ENCODE measurements at regions not wholly inside any gene's neighbourhood (a gene's known extent, or its start where the extent isn't known, plus 50 kb on each side); places are given as distances from the start of the nearest gene placed in this dataset.

DNA sequence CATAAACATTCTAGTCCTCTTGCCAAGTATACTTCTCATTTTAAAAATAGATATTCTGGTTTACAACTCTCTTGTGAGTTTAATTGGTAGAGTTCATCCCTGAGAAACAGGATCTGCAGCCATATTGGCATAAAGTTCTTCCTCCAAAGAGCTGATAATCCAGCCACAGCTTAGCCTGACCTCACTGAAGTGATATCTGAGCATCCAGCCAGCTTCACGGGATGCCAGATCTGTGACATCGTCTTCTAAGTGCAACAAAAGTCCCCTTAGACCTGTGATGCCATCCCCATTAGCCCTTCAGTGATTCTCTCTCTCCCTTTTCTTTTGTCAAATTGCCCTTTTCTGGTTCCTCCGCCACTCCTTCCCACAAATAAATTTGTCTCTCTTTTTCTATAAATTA, 180.6 kb upstream of the STXBP5 start:
- Histone ChIP-seq H3K27me3 (ENCODE audit: low read depth, low read length) (no peaks in the 10 kb centered on the region), H3K9me3 (ENCODE audit: control insufficient read depth in 1 of 2, low read length in 2 of 2) (no peaks in the 10 kb centered on the region), H3K4me1 (ENCODE audit: control insufficient read depth in 1 of 2, insufficient read depth in 2 of 2, low read length in 2 of 2) (no peaks in the 10 kb centered on the region), H3K27ac (ENCODE audit: low read length) (no peak overlapping the region), H3K4me3 (ENCODE audit: low read depth in 1 of 2, low read length in 2 of 2) (no peak overlapping the region), H3K36me3 (ENCODE audit: control insufficient read depth in 1 of 2, insufficient read depth in 2 of 2, low read length in 2 of 2) (no peaks in the 10 kb centered on the region)

DNA sequence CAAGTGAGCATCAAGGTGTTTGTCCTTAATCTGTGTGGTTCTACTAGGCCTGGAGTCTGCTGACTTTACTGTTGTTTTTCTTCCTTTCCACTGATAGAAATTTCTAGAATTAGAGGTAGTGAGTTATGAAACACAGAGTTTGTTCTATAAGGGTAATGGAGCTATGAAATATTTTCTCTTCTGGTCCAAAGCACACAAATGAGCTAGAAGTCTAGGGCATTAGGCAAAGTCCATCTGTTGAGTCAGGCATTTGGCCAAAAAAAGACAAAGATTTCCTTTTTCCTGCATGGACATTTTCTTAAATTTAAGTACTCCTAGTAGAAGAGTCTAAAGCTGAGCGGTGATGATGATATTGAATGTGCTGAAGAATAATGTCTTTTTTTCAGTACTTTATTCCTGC, 174.3 kb upstream of the STXBP5 start:
- Histone ChIP-seq H3K27ac (ENCODE audit: low read length) (no peak overlapping the region), H3K27me3 (ENCODE audit: low read depth, low read length) (no peaks in the 10 kb centered on the region), H3K9me3 (ENCODE audit: control insufficient read depth in 1 of 2, low read length in 2 of 2) (no peaks in the 10 kb centered on the region), H3K4me1 (ENCODE audit: control insufficient read depth in 1 of 2, insufficient read depth in 2 of 2, low read length in 2 of 2) (no peaks in the 10 kb centered on the region), H3K36me3 (ENCODE audit: control insufficient read depth in 1 of 2, insufficient read depth in 2 of 2, low read length in 2 of 2) (no peaks in the 10 kb centered on the region), H3K4me3 (ENCODE audit: low read depth in 1 of 2, low read length in 2 of 2) (no peak overlapping the region)

DNA sequence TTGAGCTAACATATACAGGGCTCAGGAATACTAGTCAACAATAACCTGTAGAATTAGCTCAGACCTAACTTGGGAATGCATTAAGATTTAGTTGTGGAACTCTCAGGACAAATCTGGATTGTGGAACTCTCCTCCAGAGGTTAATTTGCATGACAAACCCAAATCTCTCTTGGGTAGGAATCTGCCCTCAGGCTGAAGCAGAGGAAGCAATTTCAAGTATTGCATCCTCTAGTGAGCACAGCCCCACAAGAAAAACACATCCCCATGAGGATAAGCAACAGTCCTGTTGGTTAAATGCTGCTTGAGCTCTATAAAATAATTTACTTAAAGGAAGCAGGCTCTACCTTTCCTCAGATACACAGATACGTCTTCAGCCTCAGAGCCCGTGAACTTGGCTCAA, 170.9 kb upstream of the STXBP5 start:
- Histone ChIP-seq H3K36me3 (ENCODE audit: control insufficient read depth in 1 of 2, insufficient read depth in 2 of 2, low read length in 2 of 2) (no peaks in the 10 kb centered on the region), H3K4me3 (ENCODE audit: low read depth in 1 of 2, low read length in 2 of 2) (no peak overlapping the region), H3K4me1 (ENCODE audit: control insufficient read depth in 1 of 2, insufficient read depth in 2 of 2, low read length in 2 of 2) (no peaks in the 10 kb centered on the region), H3K27ac (ENCODE audit: low read length) (no peak overlapping the region), H3K9me3 (ENCODE audit: control insufficient read depth in 1 of 2, low read length in 2 of 2) (no peaks in the 10 kb centered on the region), H3K27me3 (ENCODE audit: low read depth, low read length) (no peaks in the 10 kb centered on the region)

DNA sequence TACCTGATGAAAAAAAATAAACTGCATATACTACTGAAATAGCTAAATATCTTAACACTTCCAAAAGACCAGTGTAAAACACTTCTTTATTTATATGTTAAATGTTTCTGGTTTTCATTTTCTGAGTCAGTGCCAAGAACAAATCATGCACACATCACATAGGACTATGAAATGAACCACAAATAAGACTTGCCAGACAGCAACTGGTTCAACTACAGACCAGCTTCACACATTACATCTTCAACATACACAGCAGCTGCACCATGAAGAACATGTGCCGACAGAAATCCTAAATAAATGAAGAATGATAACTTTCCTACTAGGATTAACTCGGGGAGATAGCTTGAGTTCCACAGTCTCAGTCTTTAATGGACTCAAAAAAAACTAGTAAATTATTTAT, 168.3 kb upstream of the STXBP5 start:
- H3K27me3 ChIP-seq (ENCODE audit: low read depth, low read length), result no peaks in the 10 kb centered on the region
- H3K36me3 ChIP-seq (ENCODE audit: control insufficient read depth in 1 of 2, insufficient read depth in 2 of 2, low read length in 2 of 2), result no peaks in the 10 kb centered on the region
- no peak overlapping the region for H3K4me3 ChIP-seq (ENCODE audit: low read depth in 1 of 2, low read length in 2 of 2)
- no peaks in the 10 kb centered on the region for H3K9me3 ChIP-seq (ENCODE audit: control insufficient read depth in 1 of 2, low read length in 2 of 2)
- H3K4me1 ChIP-seq (ENCODE audit: control insufficient read depth in 1 of 2, insufficient read depth in 2 of 2, low read length in 2 of 2), result no peaks in the 10 kb centered on the region
- no peak overlapping the region for H3K27ac ChIP-seq (ENCODE audit: low read length)

DNA sequence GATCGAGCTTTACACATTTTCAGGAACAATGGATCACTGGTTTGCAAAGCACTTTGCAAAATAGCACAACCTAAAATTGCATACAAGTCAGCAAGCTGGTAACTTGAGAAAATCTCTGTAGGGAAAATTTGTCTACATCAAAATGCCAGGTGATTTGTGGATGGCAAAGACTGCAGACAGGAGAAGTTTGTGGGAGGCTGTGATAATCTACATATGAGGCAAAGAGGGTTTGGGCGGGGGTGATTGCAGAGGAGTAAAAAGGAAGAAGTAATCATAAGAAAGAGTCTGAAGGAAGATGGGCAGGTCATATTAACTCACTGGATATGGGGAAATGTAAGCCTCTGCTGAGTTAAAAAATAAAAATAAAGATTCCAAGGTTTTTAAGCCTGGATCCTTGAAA, 166.3 kb upstream of the STXBP5 start:
- Histone ChIP-seq H3K4me1 (ENCODE audit: control insufficient read depth in 1 of 2, insufficient read depth in 2 of 2, low read length in 2 of 2) (no peaks in the 10 kb centered on the region), H3K27me3 (ENCODE audit: low read depth, low read length) (no peaks in the 10 kb centered on the region), H3K36me3 (ENCODE audit: control insufficient read depth in 1 of 2, insufficient read depth in 2 of 2, low read length in 2 of 2) (no peaks in the 10 kb centered on the region), H3K9me3 (ENCODE audit: control insufficient read depth in 1 of 2, low read length in 2 of 2) (no peaks in the 10 kb centered on the region), H3K4me3 (ENCODE audit: low read depth in 1 of 2, low read length in 2 of 2) (no peak overlapping the region), H3K27ac (ENCODE audit: low read length) (no peak overlapping the region)

DNA sequence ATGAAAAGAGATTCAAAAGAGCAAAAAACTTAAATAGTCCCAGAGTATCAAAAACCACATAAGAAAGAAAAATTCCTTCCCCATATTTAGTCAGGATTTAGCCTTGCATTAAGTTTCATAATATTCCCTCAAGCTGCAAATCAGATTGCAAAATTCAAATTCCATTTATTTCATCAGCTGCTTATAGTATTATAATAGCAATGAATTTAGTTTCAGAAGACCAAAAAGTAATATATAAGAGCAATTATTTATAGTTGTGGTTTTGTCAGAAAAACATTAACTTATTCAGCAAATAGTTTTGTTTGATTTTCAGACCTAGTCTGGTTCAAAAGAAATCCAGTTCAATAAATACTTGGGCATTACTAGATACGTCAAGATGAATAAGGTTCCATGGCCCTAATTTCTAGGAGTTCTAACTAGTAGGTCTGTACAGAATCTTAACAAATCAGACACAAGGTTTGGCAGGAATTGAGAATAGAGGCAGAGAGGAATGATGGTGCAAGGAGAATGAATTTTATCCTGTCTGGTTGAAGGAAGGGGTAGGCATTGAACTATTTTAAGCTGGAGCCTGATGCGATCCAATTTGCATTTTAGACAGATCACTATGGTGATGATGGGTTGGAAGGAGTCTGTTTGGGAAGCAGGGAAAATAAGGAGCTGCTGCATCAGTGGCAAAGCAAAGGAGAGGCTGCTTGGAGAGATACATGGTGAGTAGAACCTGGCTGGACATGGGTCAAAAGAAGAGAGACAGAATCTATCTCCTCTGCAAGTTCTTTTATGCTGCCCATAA, 163.9 kb upstream of the STXBP5 start:
- H3K27ac ChIP-seq (ENCODE audit: low read length), result no peak overlapping the region
- no peaks in the 10 kb centered on the region for H3K4me1 ChIP-seq (ENCODE audit: control insufficient read depth in 1 of 2, insufficient read depth in 2 of 2, low read length in 2 of 2)
- peaks cover 5 to 7% of the 10 kb centered on the region in 2 donors for H3K9me3 ChIP-seq (ENCODE audit: control insufficient read depth in 1 of 2, low read length in 2 of 2)
- H3K27me3 ChIP-seq (ENCODE audit: low read depth, low read length), result no peaks in the 10 kb centered on the region
- H3K36me3 ChIP-seq (ENCODE audit: control insufficient read depth in 1 of 2, insufficient read depth in 2 of 2, low read length in 2 of 2), result no peaks in the 10 kb centered on the region
- no peak overlapping the region for H3K4me3 ChIP-seq (ENCODE audit: low read depth in 1 of 2, low read length in 2 of 2)

DNA sequence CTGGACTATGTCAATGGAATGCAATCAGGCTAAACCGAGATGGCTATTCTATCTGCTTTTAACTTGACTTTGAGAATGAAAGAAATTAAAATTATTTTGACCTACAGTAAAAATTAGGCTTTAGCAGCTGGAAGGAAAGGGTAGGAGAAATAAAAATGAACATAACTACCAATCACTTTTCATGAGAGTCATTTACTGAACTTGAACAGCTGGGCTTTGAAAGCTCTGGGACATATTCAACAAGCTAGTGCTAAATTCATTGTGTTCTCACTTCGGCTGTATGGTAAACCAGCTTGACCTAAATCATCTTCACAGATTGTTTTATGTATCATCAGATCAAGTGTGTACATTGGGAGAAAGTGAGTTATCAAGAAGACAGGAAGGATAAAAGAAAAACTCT, 161.5 kb upstream of the STXBP5 start:
- Histone ChIP-seq H3K36me3 (ENCODE audit: control insufficient read depth in 1 of 2, insufficient read depth in 2 of 2, low read length in 2 of 2) (no peaks in the 10 kb centered on the region), H3K27me3 (ENCODE audit: low read depth, low read length) (no peaks in the 10 kb centered on the region), H3K27ac (ENCODE audit: low read length) (no peak overlapping the region), H3K4me3 (ENCODE audit: low read depth in 1 of 2, low read length in 2 of 2) (no peak overlapping the region), H3K9me3 (ENCODE audit: control insufficient read depth in 1 of 2, low read length in 2 of 2) (peaks cover 5 to 7% of the 10 kb centered on the region in 2 donors), H3K4me1 (ENCODE audit: control insufficient read depth in 1 of 2, insufficient read depth in 2 of 2, low read length in 2 of 2) (no peaks in the 10 kb centered on the region)

DNA sequence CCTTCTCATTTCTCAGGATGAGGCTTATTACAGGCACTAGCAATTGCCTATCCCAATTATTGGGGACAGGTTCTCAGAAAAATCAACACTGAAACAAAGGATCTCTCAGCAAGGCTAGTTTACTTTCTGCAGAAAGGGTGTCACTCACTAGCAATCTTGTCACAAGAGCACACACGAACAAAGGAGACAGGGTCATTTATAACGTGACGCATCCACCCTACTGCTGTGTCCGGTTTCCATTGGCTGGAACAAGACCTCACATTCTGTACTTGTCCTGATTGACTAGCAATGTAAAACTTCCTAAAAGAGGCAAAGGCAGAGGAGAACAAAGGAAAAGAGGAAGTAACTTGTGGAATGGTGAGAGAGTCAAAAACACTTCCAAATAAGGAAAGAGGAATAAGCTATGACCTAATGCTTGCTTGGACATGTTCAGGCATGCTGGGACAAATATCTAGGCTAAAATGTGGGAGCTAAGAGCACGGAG, 160.2 kb upstream of the STXBP5 start:
- Histone ChIP-seq H3K27me3 (ENCODE audit: low read depth, low read length) (no peaks in the 10 kb centered on the region), H3K9me3 (ENCODE audit: control insufficient read depth in 1 of 2, low read length in 2 of 2) (peaks cover 5 to 7% of the 10 kb centered on the region in 2 donors), H3K27ac (ENCODE audit: low read length) (no peak overlapping the region), H3K4me1 (ENCODE audit: control insufficient read depth in 1 of 2, insufficient read depth in 2 of 2, low read length in 2 of 2) (no peaks in the 10 kb centered on the region), H3K4me3 (ENCODE audit: low read depth in 1 of 2, low read length in 2 of 2) (no peak overlapping the region), H3K36me3 (ENCODE audit: control insufficient read depth in 1 of 2, insufficient read depth in 2 of 2, low read length in 2 of 2) (no peaks in the 10 kb centered on the region)

DNA sequence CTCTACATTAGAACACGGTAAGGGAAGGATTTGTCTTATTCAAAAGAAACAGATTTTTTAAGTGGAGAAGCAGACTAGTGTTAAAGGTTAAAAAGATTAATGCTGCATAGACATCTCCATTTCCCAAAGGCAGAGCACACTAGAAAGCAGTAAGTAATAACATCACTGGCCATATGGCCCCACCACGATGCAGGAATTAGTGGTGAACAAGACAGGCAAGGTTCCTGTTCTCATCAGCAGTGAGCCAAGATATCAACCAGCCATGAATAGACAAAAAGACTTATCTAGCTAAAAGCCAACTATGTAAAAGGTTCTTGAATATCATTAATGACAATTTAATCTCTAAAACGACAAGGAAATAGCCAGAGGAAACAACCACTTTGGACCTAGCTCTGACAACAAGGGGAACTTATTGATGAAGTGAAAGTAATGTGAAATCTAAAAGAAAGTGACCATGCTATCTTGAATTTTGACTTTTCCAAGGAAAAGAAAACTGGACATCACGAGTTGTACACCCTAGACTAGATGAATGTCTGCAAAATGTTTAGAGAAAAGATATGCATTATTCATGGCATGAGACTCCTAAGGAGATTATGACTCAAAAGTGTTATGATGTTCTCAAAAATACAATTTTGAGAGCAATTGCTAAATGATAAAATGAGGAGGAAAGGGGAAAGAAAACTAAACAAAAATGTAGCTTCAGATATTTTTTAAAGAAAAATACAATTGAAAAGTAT, 157.9 kb upstream of the STXBP5 start:
- H3K4me1 ChIP-seq (ENCODE audit: control insufficient read depth in 1 of 2, insufficient read depth in 2 of 2, low read length in 2 of 2), result no peaks in the 10 kb centered on the region
- H3K27me3 ChIP-seq (ENCODE audit: low read depth, low read length), result no peaks in the 10 kb centered on the region
- no peak overlapping the region for H3K4me3 ChIP-seq (ENCODE audit: low read depth in 1 of 2, low read length in 2 of 2)
- H3K9me3 ChIP-seq (ENCODE audit: control insufficient read depth in 1 of 2, low read length in 2 of 2), result peaks cover 5 to 7% of the 10 kb centered on the region in 2 donors
- H3K27ac ChIP-seq (ENCODE audit: low read length), result no peak overlapping the region
- H3K36me3 ChIP-seq (ENCODE audit: control insufficient read depth in 1 of 2, insufficient read depth in 2 of 2, low read length in 2 of 2), result no peaks in the 10 kb centered on the region

DNA sequence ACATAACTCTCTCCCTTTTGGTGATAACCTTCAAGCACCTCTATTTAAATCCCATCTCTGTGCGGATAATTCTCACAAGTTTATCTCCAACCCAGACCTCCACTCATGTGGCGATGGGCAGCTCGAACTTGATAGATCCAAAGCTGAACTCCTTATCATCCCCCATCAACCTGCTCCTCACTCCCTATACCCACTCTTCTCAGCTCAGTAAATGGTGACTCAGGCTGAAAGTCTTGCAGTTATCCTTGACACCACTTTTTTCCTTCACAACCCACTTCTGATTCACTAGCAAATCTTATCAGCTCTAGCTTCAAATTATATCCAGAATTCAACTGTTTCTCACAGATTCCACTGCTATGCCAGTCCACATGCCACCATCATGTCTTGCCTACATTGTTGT, 155.3 kb upstream of the STXBP5 start:
- H3K27ac ChIP-seq (ENCODE audit: low read length), result no peak overlapping the region
- no peaks in the 10 kb centered on the region for H3K27me3 ChIP-seq (ENCODE audit: low read depth, low read length)
- no peak overlapping the region for H3K4me3 ChIP-seq (ENCODE audit: low read depth in 1 of 2, low read length in 2 of 2)
- H3K9me3 ChIP-seq (ENCODE audit: control insufficient read depth in 1 of 2, low read length in 2 of 2), result peaks cover under 1 to 4% of the 10 kb centered on the region in 2 donors
- H3K36me3 ChIP-seq (ENCODE audit: control insufficient read depth in 1 of 2, insufficient read depth in 2 of 2, low read length in 2 of 2), result no peaks in the 10 kb centered on the region
- H3K4me1 ChIP-seq (ENCODE audit: control insufficient read depth in 1 of 2, insufficient read depth in 2 of 2, low read length in 2 of 2), result no peaks in the 10 kb centered on the region

DNA sequence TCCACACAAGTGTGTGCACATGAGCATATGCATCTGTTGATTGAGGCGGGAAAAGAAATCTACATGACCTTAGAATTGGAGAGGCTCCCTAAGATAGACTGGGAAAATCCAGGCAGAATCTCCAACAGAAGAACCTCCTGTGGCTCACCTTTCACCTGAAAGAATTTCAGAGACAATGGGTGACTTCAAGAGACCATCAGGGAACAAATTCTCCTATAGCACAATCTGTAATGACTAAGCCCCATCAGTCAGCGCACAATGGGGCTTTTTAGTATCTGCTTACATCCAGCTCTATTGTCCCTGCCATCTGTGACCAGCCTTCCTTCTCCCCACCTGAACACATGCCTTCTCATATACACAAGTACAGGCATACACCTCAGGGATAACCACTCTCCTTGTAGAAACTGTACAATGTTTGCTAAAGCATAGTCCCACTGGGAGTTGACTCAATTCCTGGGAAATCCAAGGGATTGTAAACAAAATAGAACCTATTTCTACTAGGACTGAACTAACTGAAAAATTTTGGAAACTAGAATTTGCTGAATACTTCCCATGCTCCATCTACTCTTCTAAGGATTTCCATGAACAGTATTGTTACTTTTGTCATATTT, 150.8 kb upstream of the STXBP5 start:
- no peaks in the 10 kb centered on the region for H3K27me3 ChIP-seq (ENCODE audit: low read depth, low read length)
- H3K27ac ChIP-seq (ENCODE audit: low read length), result no peak overlapping the region
- no peaks in the 10 kb centered on the region for H3K4me1 ChIP-seq (ENCODE audit: control insufficient read depth in 1 of 2, insufficient read depth in 2 of 2, low read length in 2 of 2)

More for the DNA sequence above, 150.8 kb upstream of the STXBP5 start:
- no peaks in the 10 kb centered on the region for H3K9me3 ChIP-seq (ENCODE audit: control insufficient read depth in 1 of 2, low read length in 2 of 2)
- H3K4me3 ChIP-seq (ENCODE audit: low read depth in 1 of 2, low read length in 2 of 2), result no peak overlapping the region
- H3K36me3 ChIP-seq (ENCODE audit: control insufficient read depth in 1 of 2, insufficient read depth in 2 of 2, low read length in 2 of 2), result no peaks in the 10 kb centered on the region
